T-cell (primary cell): ENCODE measurements at regions not wholly inside any gene's neighbourhood (a gene's known extent, or its start where the extent isn't known, plus 50 kb on each side); places are given as distances from the start of the nearest gene placed in this dataset.

Experiments used
- ATAC-seq, 4 experiments: fragments of 200-7000 bp in 3 of 4; fragments of 150-1000 bp in 1 of 4; cut with Tn5 transposase; replicated peaks in 1 of 4; 1 replicate in 3 of 4; 2 replicates in 1 of 4; pipeline ENCODE4 v1.10.0; 2021; ENCODE audit warnings: moderate library complexity in 3 of 4, mild to moderate bottlenecking in 2 of 4, moderate number of reproducible peaks in 1 of 4
- CTCF ChIA-PET, 2 donors: fragments of 300-600 bp; sonication (Branson Sonifier 250); formaldehyde crosslinking; loops; one replicate each; lab custom pipeline; 2022; ENCODE audit warnings: antibody characterized with exemption in 2 of 2; lab: Charles Lee
- POLR2A ChIA-PET, 2 donors: fragments of 300-600 bp; sonication (Branson Sonifier 250); formaldehyde crosslinking; loops; one replicate each; lab custom pipeline; 2022; ENCODE audit warnings: antibody characterized with exemption in 2 of 2; lab: Charles Lee
- DNase-seq, 35 experiments: peaks; one replicate each; pipeline versions ENCODE4 v3.0.0 to v3.0.0-alpha.2; 2013 to 2023
- H3K27ac ChIP-seq: one replicate; pipeline ENCODE4 v1.5.1; 2013; ENCODE audit warnings: low read length
- H3K27me3 ChIP-seq, 2 experiments: replicated peaks in 1 of 2; 1 replicate in 1 of 2; 2 replicates in 1 of 2; pipeline versions ENCODE4 v1.6.1 to v1.7.0; 2013; ENCODE audit warnings: low read length in 1 of 2, mixed read lengths in 1 of 2; ENCODE audit not compliant: control insufficient read depth in 2 of 2, insufficient read depth in 2 of 2; ENCODE audit errors: extremely low read depth in 1 of 2
- H3K36me3 ChIP-seq, 2 donors: 1 replicate in 1 of 2; 2 replicates in 1 of 2; pipeline versions ENCODE4 v1.6.1 to v1.7.0; 2013; ENCODE audit warnings: low read length in 1 of 2; ENCODE audit not compliant: control insufficient read depth in 2 of 2, insufficient read depth in 1 of 2; ENCODE audit errors: extremely low read depth in 1 of 2
- H3K4me1 ChIP-seq, 2 experiments: 1 replicate in 1 of 2; 2 replicates in 1 of 2; pipeline versions ENCODE4 v1.6.1 to v1.7.0; 2013; ENCODE audit warnings: low read length in 2 of 2, mixed read lengths in 1 of 2; ENCODE audit not compliant: insufficient read depth in 2 of 2, control insufficient read depth in 1 of 2; ENCODE audit errors: extremely low read depth in 1 of 2
- H3K4me3 ChIP-seq, 2 donors: 1 replicate in 1 of 2; 2 replicates in 1 of 2; pipeline versions ENCODE4 v1.5.1 to v1.7.0; 2013; ENCODE audit warnings: mild to moderate bottlenecking in 2 of 2, low read length in 1 of 2, moderate library complexity in 1 of 2; ENCODE audit not compliant: control insufficient read depth in 1 of 2; ENCODE audit errors: extremely low read depth in 1 of 2
- H3K9me3 ChIP-seq: 2 replicates; pipeline ENCODE4 v1.7.0; 2013
- H3K27ac Mint-ChIP-seq, 2 donors: one replicate each; pipeline ENCODE4 v1.8.0; 2020 to 2021; ENCODE audit warnings: mild to moderate bottlenecking in 2 of 2, mixed read lengths in 2 of 2
- H3K27me3 Mint-ChIP-seq, 2 donors: one replicate each; pipeline ENCODE4 v1.8.0; 2021 to 2022; ENCODE audit warnings: mixed read lengths in 2 of 2
- H3K36me3 Mint-ChIP-seq: one replicate; pipeline ENCODE4 v1.8.0; 2021; ENCODE audit warnings: mixed read lengths
- H3K4me1 Mint-ChIP-seq, 3 donors: one replicate each; pipeline ENCODE4 v1.8.0; 2020 to 2022; ENCODE audit warnings: mixed read lengths in 3 of 3, mild to moderate bottlenecking in 1 of 3
- H3K4me3 Mint-ChIP-seq, 3 donors: one replicate each; pipeline ENCODE4 v1.8.0; 2020 to 2022; ENCODE audit warnings: mild to moderate bottlenecking in 3 of 3, mixed read lengths in 3 of 3, moderate library complexity in 3 of 3
- H3K9me3 Mint-ChIP-seq, 3 donors: one replicate each; pipeline ENCODE4 v1.8.0; 2020 to 2022; ENCODE audit warnings: mixed read lengths in 3 of 3
- WGBS: methylation state at CpG from one replicate; pipeline ENCODE4 v1.1.5; 2013; ENCODE audit warnings: missing lambda C conversion rate; ENCODE audit not compliant: insufficient coverage; 5-methylcytosine and 5-hydroxymethylcytosine counted together

GRCh38 chr6:168888102-168888501 is 365.5 kb downstream of the THBS2 start:
- H3K36me3 ChIP-seq, result no peaks in the 10 kb centered on the region
- 95% methylated on average over 10 of the region's 11 CpGs for WGBS
- ChIA-PET CTCF (interaction anchor here (0.7 to 1.0 kb wide), 3 partner anchors 124 to 1618 kb away, joined by 3 to 7 read pairs (median 7); no protein-coding TSS in a partner anchor), POLR2A (no interaction called here)
- no peak overlapping the region for H3K27ac ChIP-seq
- no peaks in the 10 kb centered on the region for H3K27me3 ChIP-seq
- ATAC-seq (no peak), DNase-seq (no peak)
- H3K4me3 ChIP-seq, result no peak overlapping the region
- Mint-ChIP-seq H3K27me3 (no peaks in the 10 kb centered on the region), H3K4me3 (no peak overlapping the region), H3K36me3 (no peaks in the 10 kb centered on the region), H3K9me3 (no peaks in the 10 kb centered on the region), H3K4me1 (peaks cover 10 to 17% (median 14%) of the 10 kb centered on the region in 3 donors), H3K27ac (peak overlapping the region in 1 of 2 donors; percentile 16)
- no peaks in the 10 kb centered on the region for H3K9me3 ChIP-seq
- peaks cover 4 to 11% of the 10 kb centered on the region in 2 experiments for H3K4me1 ChIP-seq

GRCh38 chr6:168887621-168888020 is 366.0 kb downstream of the THBS2 start:
- CTCF ChIA-PET, result interaction anchor here (0.7 to 1.0 kb wide), 3 partner anchors 124 to 1618 kb away, joined by 3 to 7 read pairs (median 7); no protein-coding TSS in a partner anchor
- no peaks in the 10 kb centered on the region for H3K36me3 Mint-ChIP-seq
- Histone ChIP-seq H3K4me3 (no peak overlapping the region), H3K27me3 (no peaks in the 10 kb centered on the region), H3K36me3 (no peaks in the 10 kb centered on the region), H3K27ac (no peak overlapping the region), H3K4me1 (peaks cover 4 to 11% of the 10 kb centered on the region in 2 experiments), H3K9me3 (no peaks in the 10 kb centered on the region)
- H3K4me3 Mint-ChIP-seq, result no peak overlapping the region
- H3K27ac Mint-ChIP-seq, result peak overlapping the region in 1 of 2 donors; percentile 16
- no peak for ATAC-seq
- DNase-seq, result no peak
- no peaks in the 10 kb centered on the region for H3K9me3 Mint-ChIP-seq
- WGBS, result 80% methylated on average over 9 of the region's 10 CpGs
- no peaks in the 10 kb centered on the region for H3K27me3 Mint-ChIP-seq
- peaks cover 10 to 22% (median 16%) of the 10 kb centered on the region in 3 donors for H3K4me1 Mint-ChIP-seq
- POLR2A ChIA-PET, result no interaction called here

- Mint-ChIP-seq H3K4me3 (no peak overlapping the region), H3K4me1 (peaks cover 10 to 26% (median 16%) of the 10 kb centered on the region in 3 donors), H3K36me3 (no peaks in the 10 kb centered on the region), H3K27me3 (no peaks in the 10 kb centered on the region), H3K9me3 (no peaks in the 10 kb centered on the region), H3K27ac (peak overlapping the region in 1 of 2 donors; percentile 37)
- ATAC-seq, result no peak
- 83% methylated on average over 2 of the region's 12 CpGs for WGBS
- Histone ChIP-seq H3K27me3 (no peaks in the 10 kb centered on the region), H3K27ac (no peak overlapping the region), H3K4me3 (no peak overlapping the region), H3K9me3 (no peaks in the 10 kb centered on the region), H3K4me1 (peaks cover 4 to 11% of the 10 kb centered on the region in 2 experiments), H3K36me3 (no peaks in the 10 kb centered on the region)
- DNase-seq, result no peak
- CTCF ChIA-PET, result interaction anchor here in 1 of 2 donors (1.0 kb wide), 1 partner anchor 1619 kb away, joined by 7 read pairs; no protein-coding TSS in a partner anchor
- POLR2A ChIA-PET, result no interaction called here
Measured at GRCh38 chr6:168886964-168887363, 366.7 kb downstream of the THBS2 start.

GRCh38 chr6:168885751-168886742 is 367.6 kb downstream of the THBS2 start:
- Histone ChIP-seq H3K4me1 (peaks cover 4 to 11% of the 10 kb centered on the region in 2 experiments), H3K9me3 (no peaks in the 10 kb centered on the region), H3K27me3 (no peaks in the 10 kb centered on the region), H3K36me3 (no peaks in the 10 kb centered on the region), H3K4me3 (no peak overlapping the region), H3K27ac (no peak overlapping the region)
- DNase-seq (no peak), ATAC-seq (no peak)
- H3K9me3 Mint-ChIP-seq, result no peaks in the 10 kb centered on the region
- 91% methylated on average over 28 of the region's 51 CpGs for WGBS
- POLR2A ChIA-PET, result no interaction called here
- H3K36me3 Mint-ChIP-seq, result no peaks in the 10 kb centered on the region
- H3K27me3 Mint-ChIP-seq, result peaks cover 0 to 2% of the 10 kb centered on the region in 2 donors
- H3K27ac Mint-ChIP-seq, result peak overlapping the region in 1 of 2 donors; percentile 69
- H3K4me3 Mint-ChIP-seq, result peak overlapping the region in 1 of 3 donors; percentile 16
- CTCF ChIA-PET, result interaction anchor here in 1 of 2 donors (0.7 kb wide), 1 partner anchor 581 kb away, joined by 6 read pairs; no protein-coding TSS in a partner anchor
- peaks cover 10 to 26% (median 16%) of the 10 kb centered on the region in 3 donors for H3K4me1 Mint-ChIP-seq

GRCh38 chr6:168885196-168885595 is 368.4 kb downstream of the THBS2 start:
- Mint-ChIP-seq H3K4me1 (peaks cover 10 to 26% (median 16%) of the 10 kb centered on the region in 3 donors), H3K27me3 (peaks cover 0 to 2% of the 10 kb centered on the region in 2 donors), H3K9me3 (no peaks in the 10 kb centered on the region), H3K27ac (peak overlapping the region in 1 of 2 donors; percentile 95), H3K4me3 (peak overlapping the region; percentile 41 to 79 (median 41)), H3K36me3 (no peaks in the 10 kb centered on the region)
- H3K4me3 ChIP-seq, result no peak overlapping the region
- no peaks in the 10 kb centered on the region for H3K9me3 ChIP-seq
- 90% methylated on average over 4 of the region's 9 CpGs for WGBS
- no peaks in the 10 kb centered on the region for H3K36me3 ChIP-seq
- H3K27ac ChIP-seq, result peak overlapping the region; percentile 13
- no peaks in the 10 kb centered on the region for H3K27me3 ChIP-seq
- peaks cover 4 to 11% of the 10 kb centered on the region in 2 experiments for H3K4me1 ChIP-seq
- POLR2A ChIA-PET, result no interaction called here
- DNase-seq (no peak), ATAC-seq (no peak)
- CTCF ChIA-PET, result no interaction called here

- 6% methylated on average over 33 of the region's 37 CpGs for WGBS
- H3K9me3 Mint-ChIP-seq, result no peaks in the 10 kb centered on the region
- no peaks in the 10 kb centered on the region for H3K36me3 Mint-ChIP-seq
- H3K36me3 ChIP-seq, result no peaks in the 10 kb centered on the region
- ATAC-seq, result peak; percentile 88 to 93 (median 90)
- H3K27me3 ChIP-seq, result no peaks in the 10 kb centered on the region
- peak overlapping the region; percentile 69 for H3K27ac ChIP-seq
- H3K4me1 ChIP-seq, result peaks cover 4 to 11% of the 10 kb centered on the region in 2 experiments
- H3K4me3 Mint-ChIP-seq, result peak overlapping the region; percentile 79 to 85 (median 85)
- ChIA-PET CTCF (no interaction called here), POLR2A (no interaction called here)
- peaks cover 10 to 26% (median 16%) of the 10 kb centered on the region in 3 donors for H3K4me1 Mint-ChIP-seq
- peak; percentile 42 to 89 (median 69) for DNase-seq
- H3K27ac Mint-ChIP-seq, result peak overlapping the region; percentile 87 to 95
- H3K4me3 ChIP-seq, result peak overlapping the region; percentile 49
- H3K27me3 Mint-ChIP-seq, result peaks cover 0 to 2% of the 10 kb centered on the region in 2 donors
- no peaks in the 10 kb centered on the region for H3K9me3 ChIP-seq
Measured at GRCh38 chr6:168884646-168885086, 369.0 kb downstream of the THBS2 start.
